Stimulated activated naive CD8-positive, alpha-beta T cell treated with anti-CD3 and anti-CD28 coated beads, Interleukin-15, Interleukin-2, amounts not matched to agents 100 U/mL and 50 U/mL, for 24 hours (primary cell): ENCODE measurements at regions not wholly inside any gene's neighbourhood (a gene's known extent, or its start where the extent isn't known, plus 50 kb on each side); places are given as distances from the start of the nearest gene placed in this dataset.
A peak's percentile ranks its signal among the peaks of the same experiment; 100 is the strongest.
"Not testable (repeated sequence)": the region's sequence is repeated elsewhere in the genome, so short reads cannot be mapped to it uniquely, and the experiment has no call there.

ENCODE experiments used
- ATAC-seq: fragments of 150-1000 bp; cut with Tn5 transposase; one replicate; pipeline ENCODE4 v1.10.0; 2021
- DNase-seq: peaks from one replicate; pipeline ENCODE4 v3.0.0; 2021

DNA sequence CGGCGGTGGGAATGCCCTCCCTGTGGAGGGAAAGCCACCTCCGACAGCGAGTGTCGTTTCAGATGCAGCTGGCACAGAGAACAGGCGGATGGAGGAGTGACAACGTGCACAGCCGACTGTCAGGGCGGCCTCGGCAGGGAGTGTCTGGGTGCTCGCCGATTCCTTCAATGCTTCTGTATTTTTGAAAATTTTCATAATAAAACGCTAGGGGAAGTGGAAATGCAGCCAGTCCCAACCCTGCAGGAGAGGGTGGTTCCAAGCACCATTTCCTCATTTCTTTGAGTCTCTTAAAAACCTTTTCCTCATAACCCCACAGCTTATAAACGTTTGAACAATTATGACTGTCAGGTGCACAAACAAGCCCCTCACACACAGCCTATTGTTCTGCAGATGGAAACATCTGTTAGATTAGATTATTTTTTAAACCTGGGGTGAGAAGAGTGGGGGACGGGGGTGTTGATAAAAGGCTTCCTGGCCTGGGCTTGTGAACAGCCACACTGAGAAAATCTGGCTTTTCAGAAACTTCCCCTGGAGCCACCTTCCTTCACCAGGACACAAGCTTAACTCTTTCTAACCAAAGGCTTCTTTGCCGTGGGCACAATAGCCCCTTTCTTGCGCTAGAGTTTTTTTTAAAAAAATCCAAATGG is 228.9 kb downstream of the ANKRD60 start:
- no peak for DNase-seq
- no peak for ATAC-seq

DNA sequence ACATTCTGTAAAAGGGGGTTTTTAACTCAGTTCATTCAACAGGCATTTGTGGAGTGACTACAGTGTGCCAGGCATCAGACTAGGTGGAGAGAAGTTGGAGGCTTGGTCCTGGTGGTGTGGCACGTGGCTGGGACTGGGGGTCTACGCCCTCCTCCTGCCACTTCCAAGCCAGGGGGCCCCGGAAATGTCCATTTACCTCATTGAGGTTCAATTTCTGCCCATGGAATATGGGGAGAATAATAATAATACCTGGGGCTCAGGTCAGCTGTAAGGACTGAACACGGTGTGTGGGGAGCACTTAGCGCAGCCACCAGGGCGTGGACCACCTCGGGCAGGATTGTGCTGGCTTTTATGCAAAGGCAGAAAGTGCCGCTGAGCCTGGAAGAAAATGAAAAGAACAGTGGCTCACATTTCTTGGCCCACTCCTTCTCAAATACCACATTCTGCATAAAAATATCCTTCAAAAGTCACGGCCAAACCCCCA is 229.4 kb downstream of the ANKRD60 start:
- no peak for ATAC-seq
- no peak for DNase-seq

GRCh38 chr20:57998276-57998675 is 230.2 kb downstream of the ANKRD60 start:
- ATAC-seq (no peak), DNase-seq (no peak)

DNA sequence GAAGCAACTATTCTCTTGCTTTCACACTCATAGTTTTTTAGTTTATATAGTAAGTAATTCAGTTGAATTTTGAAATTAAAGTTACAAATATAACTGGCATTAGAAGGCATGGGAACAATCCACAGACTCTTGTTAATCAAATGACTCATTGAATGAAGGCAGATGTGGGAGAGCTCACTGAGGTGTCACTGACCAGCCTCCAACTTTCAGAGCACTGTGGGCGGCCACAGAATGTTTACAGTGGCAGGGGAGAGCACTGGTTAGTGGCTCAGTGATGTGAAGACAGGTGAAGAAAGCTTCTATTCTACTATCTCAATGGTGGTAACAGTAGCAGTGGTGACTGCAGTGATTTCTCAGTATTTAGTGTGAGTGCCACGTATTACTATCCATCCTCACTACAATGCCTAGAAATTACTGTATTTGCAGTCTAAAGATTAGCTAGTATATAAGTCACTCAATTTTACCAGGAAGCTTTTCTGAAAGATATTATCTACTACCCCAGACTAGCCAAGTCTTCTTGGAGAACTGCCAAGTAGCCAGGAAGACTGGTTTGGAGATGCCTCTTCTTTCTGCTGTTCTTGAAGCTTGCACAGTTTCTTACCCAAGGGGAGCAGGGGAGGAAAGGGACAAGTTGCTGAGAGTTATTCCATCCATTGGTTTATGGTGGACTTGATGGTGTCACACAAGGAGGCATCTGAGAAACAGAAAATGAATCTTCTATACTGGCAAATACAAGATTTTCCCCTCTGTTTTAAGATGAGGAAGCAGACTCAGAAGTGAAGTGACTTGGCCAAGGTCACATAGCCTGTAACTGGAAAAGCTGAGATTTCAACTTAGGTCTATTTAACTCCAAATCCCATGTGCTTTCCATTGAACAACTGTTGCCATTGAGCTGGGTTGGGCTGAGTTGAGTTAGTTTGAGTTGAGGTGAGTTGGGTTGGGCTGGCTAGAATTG is 231.2 kb downstream of the ANKRD60 start:
- no peak for DNase-seq

GRCh38 chr20:57996465-57996864 is 232.0 kb downstream of the ANKRD60 start:
- no peak for DNase-seq
- ATAC-seq: no peak

More for the DNA sequence above, 231.2 kb downstream of the ANKRD60 start:
- peak; percentile 40 for ATAC-seq

GRCh38 chr20:57995381-57995977 is 233.0 kb downstream of the ANKRD60 start:
- ATAC-seq (no peak), DNase-seq (no peak)

DNA sequence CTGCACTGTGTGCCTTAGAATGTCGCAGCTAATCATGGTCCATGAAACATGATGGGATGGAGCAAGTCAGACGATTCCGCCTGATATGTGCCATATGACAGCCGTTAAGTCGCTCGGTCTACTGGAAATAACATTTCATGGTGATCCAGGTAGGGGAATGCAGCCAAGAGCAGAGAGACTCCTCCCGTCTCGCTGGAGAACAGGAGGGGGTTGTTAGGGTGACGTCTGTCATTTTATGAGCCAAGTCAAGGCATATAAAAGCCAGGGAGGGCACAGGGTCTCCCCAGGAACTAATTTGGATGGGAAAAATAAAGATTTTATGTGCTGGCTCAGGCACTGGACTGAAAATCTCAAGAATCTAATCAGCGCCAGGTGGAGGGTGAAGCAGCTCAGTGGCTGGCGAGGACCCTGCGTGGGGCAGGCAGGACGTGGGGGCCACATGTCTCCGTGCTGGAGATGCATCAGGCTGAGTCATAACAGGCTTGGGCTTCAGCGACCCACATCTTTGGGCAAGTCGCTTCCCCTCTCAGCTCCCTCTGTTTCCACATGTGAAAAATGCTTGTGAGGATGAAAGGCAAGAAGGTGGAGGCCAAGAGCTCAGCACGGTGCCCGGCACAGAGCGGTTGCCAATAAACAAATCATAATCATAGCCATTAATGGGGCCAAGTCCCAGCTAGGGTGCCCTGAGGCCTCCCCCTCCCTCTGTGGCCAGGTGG is 234.6 kb downstream of the ANKRD60 start:
- no peak for ATAC-seq

DNA sequence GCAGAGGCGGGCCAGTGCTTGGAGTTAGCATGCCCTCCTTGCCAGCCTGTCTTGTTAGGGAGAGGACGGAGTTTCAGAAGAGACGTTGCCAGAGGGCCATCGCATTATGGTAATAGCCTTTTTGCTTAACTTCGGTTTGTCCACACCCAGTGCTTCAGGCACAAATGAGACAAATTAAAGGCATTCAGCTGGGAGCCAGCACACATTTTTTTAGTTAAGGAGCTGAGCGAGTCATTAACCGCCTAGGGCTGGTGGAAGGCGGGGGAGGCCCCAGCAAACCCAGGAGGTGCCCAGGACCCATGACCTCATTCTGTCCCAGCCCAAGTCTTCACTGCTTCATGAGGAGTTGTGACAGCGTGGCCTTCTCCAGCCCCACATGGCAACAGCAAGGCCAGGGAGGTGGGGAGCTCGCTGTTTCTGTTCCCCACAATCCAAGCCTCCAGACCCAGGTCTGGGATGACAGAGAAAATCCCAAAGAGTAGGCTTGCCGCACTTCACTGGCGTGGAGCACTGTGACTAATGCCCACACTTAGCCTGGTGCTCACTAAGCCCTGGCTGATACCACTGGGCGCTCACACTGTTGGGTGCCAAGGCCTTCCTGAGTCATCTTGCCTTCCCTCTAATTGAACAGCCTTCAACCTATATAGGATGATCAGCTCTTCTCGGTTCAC is 237.1 kb downstream of the ANKRD60 start:
- ATAC-seq (peak; percentile 91), DNase-seq (peak; percentile 13)

More for the DNA sequence above, 234.6 kb downstream of the ANKRD60 start:
- DNase-seq: no peak

GRCh38 chr20:57990396-57990987 is 238.0 kb downstream of the ANKRD60 start:
- no peak for ATAC-seq
- no peak for DNase-seq

GRCh38 chr20:57988828-57989227 is 239.6 kb downstream of the ANKRD60 start:
- no peak for ATAC-seq
- no peak for DNase-seq

- no peak for ATAC-seq
These were observed 240.0 kb downstream of the ANKRD60 start for GRCh38 chr20:57988422-57988821.

DNA sequence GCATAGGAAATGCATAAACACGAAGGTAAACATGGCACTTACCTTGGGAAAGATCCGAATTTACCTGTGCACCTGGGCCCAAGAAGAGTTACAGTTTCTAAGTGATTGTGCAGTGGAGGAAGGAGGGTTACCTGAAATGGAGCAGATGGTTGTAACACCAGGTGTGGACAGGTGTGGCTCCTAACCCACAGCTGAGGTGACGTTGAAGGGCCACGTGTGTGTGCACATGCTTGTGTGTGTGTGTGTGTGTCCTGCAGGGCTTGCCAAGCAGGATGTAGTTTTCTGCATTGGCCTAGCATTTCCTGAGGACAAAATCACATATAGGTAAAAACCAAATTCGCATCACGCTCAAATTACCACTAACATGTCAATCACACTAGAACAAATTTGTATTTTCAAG is 240.8 kb downstream of the ANKRD60 start:
- DNase-seq (no peak), ATAC-seq (no peak)

More at GRCh38 chr20:57988422-57988821, 240.0 kb downstream of the ANKRD60 start:
- no peak for DNase-seq

DNA sequence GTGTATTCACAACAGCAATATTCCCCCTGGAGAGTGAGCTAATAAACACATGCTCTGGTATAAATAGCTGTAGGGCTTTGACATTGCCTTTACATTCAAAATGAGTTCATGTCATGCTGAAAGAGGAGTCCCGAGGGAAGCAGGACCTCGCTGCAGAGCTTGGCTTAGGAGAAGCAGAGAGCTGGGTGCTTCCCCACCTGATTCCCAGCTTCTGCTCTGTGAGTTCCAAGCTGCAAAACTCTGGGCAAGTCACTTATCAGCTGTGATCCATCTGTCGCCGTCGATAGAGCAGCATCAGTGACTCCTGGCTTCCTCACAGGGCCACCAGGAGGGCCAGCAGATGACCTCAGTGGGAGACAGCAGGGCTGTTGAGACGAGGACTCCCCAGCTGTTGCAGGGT is 241.8 kb downstream of the ANKRD60 start:
- DNase-seq (no peak), ATAC-seq (no peak)

DNA sequence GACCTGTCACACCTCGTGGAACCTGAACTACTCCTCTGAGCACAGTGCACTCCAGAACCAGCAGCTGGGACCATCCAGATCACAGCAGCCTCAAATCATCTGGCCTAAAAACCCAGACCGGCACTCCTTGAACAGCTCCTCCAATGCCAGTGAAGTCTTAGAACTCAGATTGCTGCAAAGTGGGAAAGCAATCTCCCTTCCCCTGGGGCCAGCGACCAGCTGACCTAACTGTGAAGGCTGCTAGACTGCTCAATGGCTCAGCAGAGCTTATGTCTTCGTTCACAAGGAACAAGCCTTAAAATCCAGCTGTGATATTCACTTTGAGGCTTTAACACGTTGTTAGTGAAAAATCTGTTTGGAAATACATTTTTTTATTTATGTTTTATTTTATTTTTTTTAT is 243.2 kb downstream of the ANKRD60 start:
- no peak for DNase-seq
- no peak for ATAC-seq

- ATAC-seq: no peak
- no peak for DNase-seq
These were observed 245.4 kb downstream of the ANKRD60 start for GRCh38 chr20:57983082-57983481.

GRCh38 chr20:57980506-57980905 is 247.9 kb downstream of the ANKRD60 start:
- DNase-seq (no peak), ATAC-seq (no peak)

GRCh38 chr20:57977569-57977968 is 250.9 kb downstream of the ANKRD60 start:
- DNase-seq (no peak), ATAC-seq (no peak)

DNA sequence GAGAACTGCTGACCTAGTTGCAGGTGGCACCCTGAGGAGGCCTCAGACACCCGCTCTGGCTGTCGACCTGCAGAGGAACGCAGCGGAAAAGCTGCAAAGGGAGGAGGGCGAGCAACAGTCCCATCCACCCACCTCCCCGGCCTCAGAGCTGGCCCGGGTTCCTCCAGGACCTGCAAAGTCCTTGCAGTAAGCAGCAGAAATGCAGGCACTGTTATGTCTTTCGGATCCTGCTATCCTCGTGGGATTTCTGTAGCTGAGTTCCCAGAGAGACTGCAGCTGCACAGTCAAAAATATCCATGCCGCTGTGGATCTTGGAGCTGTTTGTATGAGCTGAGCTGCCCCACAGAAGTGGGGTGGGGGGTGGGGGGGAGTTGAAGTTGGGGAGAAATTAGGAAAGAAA is 251.3 kb downstream of the ANKRD60 start:
- no peak for DNase-seq
- no peak for ATAC-seq

GRCh38 chr20:57974863-57975262 is 253.6 kb downstream of the ANKRD60 start:
- ATAC-seq: no peak
- no peak for DNase-seq

DNA sequence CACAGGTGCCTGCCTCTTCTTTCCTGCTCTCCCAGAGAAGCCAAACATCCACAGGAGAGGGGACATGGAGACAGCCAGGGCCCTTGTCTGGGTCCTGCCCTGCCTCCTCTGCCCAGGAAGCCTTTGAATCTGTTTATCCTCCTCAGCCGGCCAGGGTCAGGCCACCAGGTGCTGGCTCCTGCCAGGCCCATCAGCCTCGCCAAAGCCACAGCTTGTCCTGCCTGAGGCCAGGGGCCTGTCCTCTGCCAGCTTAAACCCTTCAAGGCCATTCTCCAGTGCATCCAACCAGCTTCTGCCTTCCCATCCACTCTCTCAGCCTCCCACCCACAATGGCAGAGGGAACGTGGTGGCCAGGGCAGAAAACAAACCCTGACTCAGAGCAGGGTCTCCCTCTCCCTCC is 254.6 kb downstream of the ANKRD60 start:
- ATAC-seq: no peak
- DNase-seq: no peak

DNA sequence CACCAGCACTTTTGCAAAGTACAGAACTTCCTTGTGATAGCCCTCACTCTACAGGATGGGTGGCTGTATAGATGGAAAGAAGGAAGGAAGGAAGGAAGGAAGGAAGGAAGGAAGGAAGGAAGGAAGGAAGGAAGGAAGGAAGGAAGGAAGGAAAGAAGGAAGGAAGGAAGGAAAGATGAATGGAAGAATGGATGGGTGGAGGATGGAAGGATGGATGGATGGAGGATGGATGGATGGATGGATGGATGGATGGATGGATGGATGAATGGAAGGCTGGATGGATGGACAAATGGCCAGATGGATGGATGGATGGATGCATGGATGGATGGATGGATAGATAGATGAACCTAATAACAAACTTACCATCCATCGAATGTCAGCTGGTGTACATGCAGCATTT is 256.9 kb downstream of the ANKRD60 start:
- not testable (repeated sequence) for ATAC-seq, DNase-seq
